H9 (cell line): ENCODE measurements at regions not wholly inside any gene's neighbourhood (a gene's known extent, or its start where the extent isn't known, plus 50 kb on each side); places are given as distances from the start of the nearest gene placed in this dataset.

Experiments used
- DNase-seq: peaks from one replicate; pipeline ENCODE4 v3.0.0-alpha.2; 2017
- H2AFZ ChIP-seq: one replicate; pipeline ENCODE4 v1.6.1; 2013; ENCODE audit warnings: mild to moderate bottlenecking, low read length, control low read depth, moderate library complexity
- H2AK5ac ChIP-seq: 2 replicates; pipeline ENCODE4 v1.6.1; 2013; ENCODE audit warnings: low read length, control low read depth, mixed read lengths; ENCODE audit not compliant: insufficient read length
- H2BK120ac ChIP-seq: one replicate; pipeline ENCODE4 v1.6.1; 2013; ENCODE audit warnings: low read depth, mild to moderate bottlenecking, low read length, control low read depth, inconsistent platforms; ENCODE audit not compliant: poor library complexity, severe bottlenecking
- H2BK12ac ChIP-seq: 2 replicates; pipeline ENCODE4 v1.6.1; 2013; ENCODE audit warnings: low read length, control low read depth, mixed read lengths, low read depth; ENCODE audit not compliant: insufficient read length
- H2BK15ac ChIP-seq: 2 replicates; pipeline ENCODE4 v1.6.1; 2013; ENCODE audit warnings: low read depth, low read length, control low read depth
- H2BK20ac ChIP-seq: one replicate; pipeline ENCODE4 v1.6.1; 2013; ENCODE audit warnings: low read depth, mild to moderate bottlenecking, low read length, control low read depth, inconsistent platforms; ENCODE audit not compliant: poor library complexity, severe bottlenecking
- H2BK5ac ChIP-seq: 2 replicates; pipeline ENCODE4 v1.6.1; 2013; ENCODE audit warnings: low read length, control low read depth, mixed read lengths; ENCODE audit not compliant: insufficient read length
- H3K14ac ChIP-seq: 2 replicates; pipeline ENCODE4 v1.6.1; 2013; ENCODE audit warnings: low read length, control low read depth; ENCODE audit not compliant: insufficient read depth
- H3K18ac ChIP-seq: 2 replicates; pipeline ENCODE4 v1.6.1; 2013; ENCODE audit warnings: low read depth, mild to moderate bottlenecking, mixed read lengths, low read length, control low read depth; ENCODE audit not compliant: insufficient read length
- H3K23ac ChIP-seq: 2 replicates; pipeline ENCODE4 v1.6.1; 2013; ENCODE audit warnings: low read length, control low read depth, mixed read lengths, low read depth; ENCODE audit not compliant: insufficient read length
- H3K23me2 ChIP-seq: 2 replicates; pipeline ENCODE4 v1.6.1; 2013; ENCODE audit warnings: low read depth, mild to moderate bottlenecking, mixed read lengths, low read length, control low read depth; ENCODE audit not compliant: insufficient read length, poor library complexity, severe bottlenecking
- H3K27ac ChIP-seq: 2 replicates; pipeline ENCODE4 v1.5.1; 2013; ENCODE audit warnings: low read length, control low read depth, mixed read lengths, low read depth; ENCODE audit not compliant: insufficient read length
- H3K27me3 ChIP-seq: 2 replicates; pipeline ENCODE4 v1.6.1; 2013; ENCODE audit warnings: low read length, control low read depth, inconsistent platforms; ENCODE audit not compliant: insufficient read depth
- H3K4ac ChIP-seq: 2 replicates; pipeline ENCODE4 v1.6.1; 2013; ENCODE audit warnings: low read depth, mild to moderate bottlenecking, control low read depth, inconsistent platforms, low read length, moderate library complexity
- H3K4me1 ChIP-seq: 2 replicates; pipeline ENCODE4 v1.6.1; 2013; ENCODE audit warnings: low read length, control low read depth, inconsistent platforms; ENCODE audit not compliant: insufficient read depth
- H3K4me2 ChIP-seq: 2 replicates; pipeline ENCODE4 v1.6.1; 2013; ENCODE audit warnings: low read length, control low read depth, mixed read lengths; ENCODE audit not compliant: insufficient read length, insufficient read depth
- H3K56ac ChIP-seq: 2 replicates; pipeline ENCODE4 v1.6.1; 2013; ENCODE audit warnings: low read depth, mild to moderate bottlenecking, mixed read lengths, low read length, control low read depth; ENCODE audit not compliant: insufficient read length
- H3K79me1 ChIP-seq: 2 replicates; pipeline ENCODE4 v1.6.1; 2013; ENCODE audit warnings: low read depth, mild to moderate bottlenecking, moderate library complexity, low read length, control low read depth, inconsistent platforms; ENCODE audit not compliant: insufficient read depth, poor library complexity, severe bottlenecking
- H3K79me2 ChIP-seq: 2 replicates; pipeline ENCODE4 v1.6.1; 2013; ENCODE audit warnings: low read length, control low read depth, inconsistent platforms; ENCODE audit not compliant: insufficient read depth
- H3K9ac ChIP-seq: 2 replicates; pipeline ENCODE4 v1.6.1; 2013; ENCODE audit warnings: low read length, control low read depth, mixed read lengths; ENCODE audit not compliant: insufficient read length; ENCODE audit errors: extremely low read depth
- H3K9me3 ChIP-seq: one replicate; pipeline ENCODE4 v1.6.1; 2013; ENCODE audit warnings: low read depth, low read length, inconsistent platforms; ENCODE audit not compliant: control insufficient read depth
- H3T11ph ChIP-seq: one replicate; pipeline ENCODE4 v1.6.1; 2013; ENCODE audit warnings: mild to moderate bottlenecking, low read length, control low read depth, inconsistent platforms
- H4K20me1 ChIP-seq: one replicate; pipeline ENCODE4 v1.6.1; 2013; ENCODE audit not compliant: control insufficient read depth, insufficient read length, insufficient read depth
- H4K5ac ChIP-seq: 2 replicates; pipeline ENCODE4 v1.6.1; 2013; ENCODE audit warnings: low read depth, mild to moderate bottlenecking, mixed read lengths, low read length, control low read depth; ENCODE audit not compliant: insufficient read length
- H4K8ac ChIP-seq: replicated peaks from 2 replicates; pipeline ENCODE4 v1.6.1; 2013; ENCODE audit warnings: low read length, control low read depth, mixed read lengths, low read depth; ENCODE audit not compliant: insufficient read length
- H4K91ac ChIP-seq: 2 replicates; pipeline ENCODE4 v1.6.1; 2013; ENCODE audit warnings: low read depth, mild to moderate bottlenecking, moderate library complexity, mixed read lengths, low read length, control low read depth; ENCODE audit not compliant: insufficient read length
- H3K27ac Mint-ChIP-seq, 3 experiments: 2 replicates in 2 of 3; 3 replicates in 1 of 3; pipeline ENCODE4 v1.8.0; 2020 to 2021; ENCODE audit warnings: mixed read lengths in 3 of 3, mild to moderate bottlenecking in 1 of 3, moderate library complexity in 1 of 3
- H3K27me3 Mint-ChIP-seq: 2 replicates; pipeline ENCODE4 v1.8.0; 2021; ENCODE audit warnings: low read depth, mild to moderate bottlenecking, moderate library complexity, mixed read lengths
- H3K36me3 Mint-ChIP-seq, 3 experiments: 2 replicates in 2 of 3; 3 replicates in 1 of 3; pipeline ENCODE4 v1.8.0; 2020 to 2021; ENCODE audit warnings: low read depth in 3 of 3, mixed read lengths in 3 of 3; ENCODE audit not compliant: insufficient read depth in 1 of 3
- H3K4me1 Mint-ChIP-seq, 2 experiments: 2 replicates each; pipeline ENCODE4 v1.8.0; 2020; ENCODE audit warnings: mixed read lengths in 2 of 2
- H3K4me3 Mint-ChIP-seq, 2 experiments: 2 replicates in 1 of 2; 3 replicates in 1 of 2; pipeline ENCODE4 v1.8.0; 2020 to 2021; ENCODE audit warnings: mild to moderate bottlenecking in 2 of 2, mixed read lengths in 2 of 2, moderate library complexity in 1 of 2
- H3K9me3 Mint-ChIP-seq, 2 experiments: 2 replicates in 1 of 2; 3 replicates in 1 of 2; pipeline ENCODE4 v1.8.0; 2020; ENCODE audit warnings: mild to moderate bottlenecking in 2 of 2, mixed read lengths in 2 of 2, moderate library complexity in 1 of 2
- WGBS: extraction: QIAGEN DNeasy Blood & Tissue Kit; methylation state at CpG from one replicate; pipeline ENCODE4 v1.1.7; 2013; ENCODE audit warnings: missing lambda C conversion rate, low lambda C conversion rate, mixed read lengths; ENCODE audit not compliant: insufficient read length; ENCODE audit errors: extremely low coverage; 5-methylcytosine and 5-hydroxymethylcytosine counted together
- TF ChIP-seq, protein P1 (sequence below): fragments of 200-600 bp; sonication (generic); conservative IDR thresholded peaks from 3 replicates; pipeline ENCODE4 v1.8.0; 2021; ENCODE audit warnings: antibody characterized with exemption, mild to moderate bottlenecking

DNA sequence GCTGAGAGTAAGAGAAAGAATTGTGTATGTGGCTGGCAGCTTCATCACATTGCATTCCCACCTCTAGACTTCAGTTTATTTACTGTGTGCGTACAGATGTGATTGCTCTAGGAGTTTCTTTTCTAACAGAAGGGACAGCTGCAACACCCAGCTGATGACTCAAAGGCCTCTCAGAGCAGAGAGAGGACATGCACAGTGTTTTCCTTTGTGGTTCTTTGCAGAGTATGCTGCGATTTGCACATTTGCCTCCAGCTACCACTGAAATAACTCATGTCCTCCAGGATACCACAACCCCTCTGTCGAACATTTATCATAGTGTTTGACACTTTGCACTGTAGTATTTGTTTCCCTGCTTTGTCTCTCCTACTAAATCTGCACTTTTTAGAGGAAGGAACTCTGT, 294.1 kb downstream of the STIM2 start:
- Histone ChIP-seq H3K4ac (no peak overlapping the region), H2AK5ac (no peak overlapping the region), H3K9me3 (no peaks in the 10 kb centered on the region), H3K27me3 (no peaks in the 10 kb centered on the region), H2BK5ac (no peak overlapping the region), H2BK15ac (no peak overlapping the region), H2BK20ac (no peak overlapping the region), H4K20me1 (no peaks in the 10 kb centered on the region), H3K79me1 (no peaks in the 10 kb centered on the region), H3K14ac (no peak overlapping the region), H3K56ac (no peak overlapping the region), H3K4me2 (no peak overlapping the region), H3T11ph (no peak overlapping the region), H2BK120ac (no peak overlapping the region), H3K23ac (no peak overlapping the region), H2BK12ac (no peak overlapping the region), H3K27ac (no peak overlapping the region), H4K5ac (no peak overlapping the region), H3K79me2 (no peaks in the 10 kb centered on the region), H3K9ac (no peak overlapping the region), H3K23me2 (no peaks in the 10 kb centered on the region), H4K8ac (no peak overlapping the region), H3K18ac (no peak overlapping the region), H2AFZ (no peak overlapping the region), H4K91ac (no peak overlapping the region), H3K4me1 (peaks cover 2% of the 10 kb centered on the region; the same call in 1 of the 2 replicates)
- Mint-ChIP-seq H3K4me3 (no peak overlapping the region), H3K36me3 (no peaks in the 10 kb centered on the region), H3K9me3 (no peaks in the 10 kb centered on the region), H3K4me1 (peaks cover 0 to 7% of the 10 kb centered on the region in 2 experiments; a peak in 2 of 4 replicates), H3K27ac (no peak overlapping the region), H3K27me3 (no peaks in the 10 kb centered on the region)
- WGBS: no CpG with 5 or more reads among the region's 3 CpGs
- TF ChIP-seq, protein P1, sequence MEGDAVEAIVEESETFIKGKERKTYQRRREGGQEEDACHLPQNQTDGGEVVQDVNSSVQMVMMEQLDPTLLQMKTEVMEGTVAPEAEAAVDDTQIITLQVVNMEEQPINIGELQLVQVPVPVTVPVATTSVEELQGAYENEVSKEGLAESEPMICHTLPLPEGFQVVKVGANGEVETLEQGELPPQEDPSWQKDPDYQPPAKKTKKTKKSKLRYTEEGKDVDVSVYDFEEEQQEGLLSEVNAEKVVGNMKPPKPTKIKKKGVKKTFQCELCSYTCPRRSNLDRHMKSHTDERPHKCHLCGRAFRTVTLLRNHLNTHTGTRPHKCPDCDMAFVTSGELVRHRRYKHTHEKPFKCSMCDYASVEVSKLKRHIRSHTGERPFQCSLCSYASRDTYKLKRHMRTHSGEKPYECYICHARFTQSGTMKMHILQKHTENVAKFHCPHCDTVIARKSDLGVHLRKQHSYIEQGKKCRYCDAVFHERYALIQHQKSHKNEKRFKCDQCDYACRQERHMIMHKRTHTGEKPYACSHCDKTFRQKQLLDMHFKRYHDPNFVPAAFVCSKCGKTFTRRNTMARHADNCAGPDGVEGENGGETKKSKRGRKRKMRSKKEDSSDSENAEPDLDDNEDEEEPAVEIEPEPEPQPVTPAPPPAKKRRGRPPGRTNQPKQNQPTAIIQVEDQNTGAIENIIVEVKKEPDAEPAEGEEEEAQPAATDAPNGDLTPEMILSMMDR: no peak
- no peak for DNase-seq
